ENCODE measurements at regions not wholly inside any gene's neighbourhood (a gene's known extent, or its start where the extent isn't known, plus 50 kb on each side); places are given as distances from the start of the nearest gene placed in this dataset.

GRCh38 chr17:13067629-13068303, 49.9 kb upstream of the ELAC2 start:
- Histone ChIP-seq H3K4me3 (ENCODE audit: low read length in 2 of 2) (no peak overlapping the region), H3K9ac (ENCODE audit: low read depth in 1 of 2, low read length in 2 of 2) (no peak overlapping the region), H3K27me3 (ENCODE audit: control insufficient read depth in 2 of 2, insufficient read depth in 2 of 2, low read length in 2 of 2) (no peaks in the 10 kb centered on the region), H3K36me3 (ENCODE audit: control insufficient read depth in 2 of 2, insufficient read depth in 2 of 2, low read length in 2 of 2) (no peaks in the 10 kb centered on the region), H3K4me1 (ENCODE audit: control insufficient read depth in 2 of 2, insufficient read depth in 2 of 2, low read length in 2 of 2) (no peaks in the 10 kb centered on the region), H3K27ac (ENCODE audit: low read depth in 2 of 2, low read length in 2 of 2) (no peak overlapping the region), H3K9me3 (ENCODE audit: control insufficient read depth in 2 of 2, low read length in 2 of 2) (no peaks in the 10 kb centered on the region)
